ENCODE measurements at regions not wholly inside any gene's neighbourhood (a gene's known extent, or its start where the extent isn't known, plus 50 kb on each side); places are given as distances from the start of the nearest gene placed in this dataset.

DNA sequence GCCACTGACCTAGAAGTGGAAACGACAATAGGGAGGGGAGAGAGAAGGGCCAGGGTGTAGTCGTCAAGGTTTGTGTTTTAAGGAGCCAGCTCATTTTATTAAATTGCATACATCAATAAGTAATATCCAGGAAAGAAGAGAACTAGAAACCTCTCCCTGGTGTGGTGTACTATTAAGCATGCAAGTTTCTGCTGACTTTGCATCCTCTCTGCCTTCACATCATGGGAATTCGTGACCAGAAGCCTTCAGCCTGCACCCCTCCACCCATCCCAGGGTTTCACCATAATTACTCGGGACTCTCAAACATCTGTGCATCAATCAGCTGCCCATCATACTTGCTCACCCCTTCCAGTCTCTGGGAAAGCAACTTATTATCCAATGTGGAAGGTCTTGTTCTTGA, 70.9 kb upstream of the UBE3A start:
- DNase-seq (ENCODE audit: low spot score): no peak
- FAIRE-seq: no peak

DNA sequence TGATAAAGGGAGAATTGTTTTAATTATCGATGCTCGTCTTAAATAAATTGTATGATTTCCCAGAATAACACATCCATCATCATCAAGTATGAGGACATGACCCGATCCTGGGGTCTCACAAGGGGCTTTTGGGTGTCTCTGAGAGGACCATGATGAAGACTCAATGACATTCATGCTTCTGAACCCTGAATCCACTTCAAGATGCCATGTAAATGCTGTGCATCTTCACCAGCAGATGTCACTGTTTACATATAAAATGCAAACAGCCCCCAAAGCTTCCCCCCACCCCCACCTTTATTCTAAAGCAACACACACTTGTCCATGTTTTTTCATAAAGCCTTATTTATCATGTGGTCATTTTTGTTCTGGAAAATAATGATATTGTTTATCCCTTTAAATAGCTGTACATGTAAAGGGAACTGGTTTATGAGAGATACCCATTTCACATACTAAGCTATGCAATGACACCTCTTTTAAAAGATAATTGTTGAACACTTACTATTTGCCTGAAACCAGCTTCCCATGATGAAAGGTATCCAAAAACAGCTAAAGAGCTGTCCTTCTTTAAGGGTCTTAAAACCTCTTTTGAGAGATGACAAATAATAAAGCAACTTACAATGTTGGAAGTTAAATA, 69.7 kb upstream of the UBE3A start:
- FAIRE-seq (no peak), DNase-seq (ENCODE audit: low spot score) (no peak)

DNA sequence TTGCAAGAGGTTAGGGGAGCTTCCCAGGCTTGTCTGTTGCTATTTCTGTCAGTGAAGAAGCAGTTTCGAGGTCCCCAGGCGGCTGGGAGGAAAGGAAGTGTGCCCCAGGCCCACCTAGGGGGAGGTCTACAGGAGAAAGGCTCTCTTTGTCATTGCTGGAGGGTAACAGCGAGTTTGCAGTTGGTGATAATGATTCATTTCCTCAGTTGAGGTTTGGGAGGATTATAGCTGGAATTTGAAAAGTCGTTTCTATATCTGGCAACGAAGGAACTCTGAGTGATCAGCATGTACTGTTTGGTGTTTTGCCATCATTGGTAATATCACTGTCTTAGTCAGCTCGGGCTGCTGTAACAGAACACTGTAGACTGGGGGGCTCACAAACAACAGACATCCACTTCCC, 65.5 kb upstream of the UBE3A start:
- no peak for FAIRE-seq
- DNase-seq (ENCODE audit: low spot score): peak; percentile 26

DNA sequence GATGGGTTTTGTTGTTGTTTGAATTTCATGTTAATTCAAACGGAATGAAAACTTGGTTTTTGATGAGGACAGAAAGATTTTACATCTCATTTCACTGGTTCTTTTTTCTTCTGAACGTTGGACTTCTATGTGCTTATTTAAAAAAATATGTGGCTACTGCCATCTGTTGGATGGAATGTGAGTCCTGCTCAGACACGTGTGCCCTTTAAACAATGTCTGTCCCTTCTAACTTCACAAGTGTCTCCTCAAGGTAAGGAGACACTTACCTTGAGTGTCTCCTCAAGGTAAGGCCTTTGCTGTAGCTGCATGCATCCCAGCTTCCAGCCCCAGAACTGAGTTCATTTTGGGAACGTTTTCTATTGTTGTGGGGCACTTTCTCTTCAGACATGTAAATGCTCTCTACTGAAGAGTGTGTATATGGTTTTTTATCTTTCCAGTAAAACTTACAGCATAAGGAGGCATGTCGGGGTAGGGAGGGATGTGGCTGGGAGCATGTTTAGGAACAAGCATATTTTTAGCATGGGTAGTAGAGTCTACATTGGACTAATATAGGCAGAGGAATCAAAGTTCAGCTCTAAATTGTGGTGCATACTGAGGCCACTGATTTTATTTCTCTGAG, 63.1 kb upstream of the UBE3A start:
- DNase-seq (ENCODE audit: low spot score) (peak; percentile 18), FAIRE-seq (no peak)

DNA sequence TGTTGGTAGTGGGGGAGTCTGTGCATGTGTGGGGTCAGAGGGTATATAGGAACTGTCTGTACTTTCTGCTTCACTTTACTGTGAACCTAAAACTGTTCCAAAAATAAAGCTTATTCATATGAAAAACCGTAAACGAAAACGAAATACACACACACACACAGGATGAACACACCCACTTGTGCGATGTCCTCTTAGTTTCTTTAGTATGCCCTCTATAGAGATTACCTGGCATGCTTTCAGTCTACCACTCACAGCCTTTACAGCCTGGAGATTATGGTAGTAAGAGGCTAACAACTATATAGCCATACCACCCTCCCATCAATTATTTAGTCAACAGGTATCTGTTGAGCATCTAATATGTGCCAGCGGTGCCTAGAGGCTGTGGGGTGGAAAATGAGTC, 60.0 kb upstream of the UBE3A start:
- DNase-seq (ENCODE audit: low spot score) (no peak), FAIRE-seq (no peak)

DNA sequence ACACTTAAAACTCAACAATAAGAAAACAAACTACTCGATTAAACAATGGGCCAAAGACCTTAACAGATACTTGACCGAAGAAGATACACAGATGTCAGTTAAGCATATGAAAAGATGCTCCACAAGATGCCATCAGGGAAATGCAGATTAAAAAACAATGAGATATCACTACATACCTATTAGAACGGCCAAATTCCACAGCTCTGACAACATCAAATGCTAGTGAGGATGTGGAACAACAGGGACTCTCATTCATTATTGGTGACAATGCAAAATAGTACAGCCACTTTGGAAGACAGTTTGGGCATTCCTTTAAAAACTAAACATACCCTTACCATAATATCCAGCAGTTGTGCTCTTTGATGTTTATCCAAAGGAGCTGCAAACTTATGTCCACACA, 59.1 kb upstream of the UBE3A start:
- DNase-seq (ENCODE audit: low spot score) (no peak), FAIRE-seq (no peak)

DNA sequence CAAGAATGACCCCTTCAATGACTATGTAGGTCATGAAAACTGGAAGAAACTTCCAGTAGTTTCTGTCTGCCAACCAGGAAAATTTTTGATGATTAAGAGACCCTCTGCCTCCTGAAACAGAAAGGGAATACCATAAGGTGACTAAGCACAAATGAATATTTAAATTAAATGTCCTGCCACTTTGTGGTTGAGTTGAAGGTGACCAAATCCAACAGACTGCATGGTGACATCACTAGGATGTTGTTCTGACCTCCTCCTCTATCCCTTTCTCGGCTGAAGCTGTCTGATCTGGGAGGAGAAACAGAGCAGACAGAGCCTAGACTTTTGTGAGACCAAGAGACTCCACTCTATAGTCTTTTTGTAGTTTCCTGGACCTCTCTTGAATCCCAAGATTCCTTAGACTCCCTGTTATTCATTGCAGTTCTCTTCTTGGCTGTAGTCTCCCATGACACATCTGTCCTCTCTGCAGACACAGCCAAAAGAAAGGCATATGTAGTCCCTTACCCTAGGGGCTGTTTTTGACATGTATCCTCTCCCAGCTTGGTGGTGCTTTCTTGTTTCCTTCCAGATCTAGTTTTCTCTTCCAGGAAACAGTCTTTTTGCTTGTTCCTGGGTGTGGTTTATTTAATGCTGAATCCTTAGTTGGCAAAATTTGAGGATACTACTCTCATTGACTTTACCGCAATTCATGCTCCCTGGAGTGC, 55.2 kb upstream of the UBE3A start:
- FAIRE-seq: no peak
- no peak for DNase-seq (ENCODE audit: low spot score)

DNA sequence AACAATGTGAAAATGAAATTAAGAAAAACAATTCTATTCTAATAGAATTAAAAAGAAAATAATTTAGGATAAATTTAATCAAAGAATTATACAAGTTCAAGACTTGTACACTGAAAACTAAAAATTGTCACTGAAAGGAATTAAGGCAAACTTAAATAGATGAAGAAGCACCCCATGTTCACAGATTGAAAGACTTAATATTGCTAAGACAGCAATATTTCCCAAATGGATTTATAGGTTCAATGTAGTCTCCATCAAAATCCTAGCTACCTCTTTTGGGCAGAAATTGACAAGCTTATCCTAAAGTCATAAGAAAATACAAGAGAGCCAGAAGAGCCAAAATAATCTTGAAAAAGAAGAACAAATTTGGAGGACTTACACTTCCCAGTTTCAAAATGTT, 53.5 kb upstream of the UBE3A start:
- FAIRE-seq: no peak
- no peak for DNase-seq (ENCODE audit: low spot score)

Measured in RCC 7860 (cell line).